PC-3 (cell line): ENCODE measurements at regions not wholly inside any gene's neighbourhood (a gene's known extent, or its start where the extent isn't known, plus 50 kb on each side); places are given as distances from the start of the nearest gene placed in this dataset.
"Not testable (repeated sequence)": the region's sequence is repeated elsewhere in the genome, so short reads cannot be mapped to it uniquely, and the experiment has no call there.

ENCODE experiments used
- EZH2 ChIP-seq: fragments of 300-600 bp; sonication (generic); IDR thresholded peaks from one replicate; pipeline ENCODE4 v1.6.1; 2017; ENCODE audit warnings: antibody characterized with exemption, mild to moderate bottlenecking, low read length; ENCODE audit not compliant: unreplicated experiment
- EZH2phosphoT487 ChIP-seq: fragments of 300-600 bp; sonication (generic); IDR thresholded peaks from 2 replicates; pipeline ENCODE4 v1.6.1; 2018; ENCODE audit warnings: mild to moderate bottlenecking, antibody characterized with exemption, low read length, borderline replicate concordance
- TF ChIP-seq, protein P1 (sequence below): fragments of 300-600 bp; sonication (generic); conservative IDR thresholded peaks from 2 replicates; pipeline ENCODE4 v1.5.1; 2017; ENCODE audit warnings: antibody characterized with exemption, low read depth, mild to moderate bottlenecking, low read length

GRCh38 chrX:153250762-153251161 is 70.8 kb downstream of the PNMA6F start:
- TF ChIP-seq, protein P1, sequence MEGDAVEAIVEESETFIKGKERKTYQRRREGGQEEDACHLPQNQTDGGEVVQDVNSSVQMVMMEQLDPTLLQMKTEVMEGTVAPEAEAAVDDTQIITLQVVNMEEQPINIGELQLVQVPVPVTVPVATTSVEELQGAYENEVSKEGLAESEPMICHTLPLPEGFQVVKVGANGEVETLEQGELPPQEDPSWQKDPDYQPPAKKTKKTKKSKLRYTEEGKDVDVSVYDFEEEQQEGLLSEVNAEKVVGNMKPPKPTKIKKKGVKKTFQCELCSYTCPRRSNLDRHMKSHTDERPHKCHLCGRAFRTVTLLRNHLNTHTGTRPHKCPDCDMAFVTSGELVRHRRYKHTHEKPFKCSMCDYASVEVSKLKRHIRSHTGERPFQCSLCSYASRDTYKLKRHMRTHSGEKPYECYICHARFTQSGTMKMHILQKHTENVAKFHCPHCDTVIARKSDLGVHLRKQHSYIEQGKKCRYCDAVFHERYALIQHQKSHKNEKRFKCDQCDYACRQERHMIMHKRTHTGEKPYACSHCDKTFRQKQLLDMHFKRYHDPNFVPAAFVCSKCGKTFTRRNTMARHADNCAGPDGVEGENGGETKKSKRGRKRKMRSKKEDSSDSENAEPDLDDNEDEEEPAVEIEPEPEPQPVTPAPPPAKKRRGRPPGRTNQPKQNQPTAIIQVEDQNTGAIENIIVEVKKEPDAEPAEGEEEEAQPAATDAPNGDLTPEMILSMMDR, result not testable (repeated sequence)
- TF ChIP-seq EZH2, EZH2phosphoT487: not testable (repeated sequence)
